Calu3 (cell line): ENCODE measurements at regions not wholly inside any gene's neighbourhood (a gene's known extent, or its start where the extent isn't known, plus 50 kb on each side); places are given as distances from the start of the nearest gene placed in this dataset.

Experiments
- BruUV-seq: library from RNA; stranded (reverse); fragments of 400-500 nt; replicated peaks from 2 replicates; lab custom pipeline; 2021; lab: Mats Ljungman, UMichigan
- CTCF ChIA-PET: fragments of 300-600 bp; sonication (Branson Sonifier 250); formaldehyde crosslinking; loops from one replicate; lab custom pipeline; 2022; ENCODE audit warnings: antibody characterized with exemption; lab: Charles Lee
- DNase-seq: peaks from one replicate; pipeline ENCODE4 v3.0.0; 2022
- H3K27ac Mint-ChIP-seq: one replicate; pipeline ENCODE4 v1.8.0; 2022; ENCODE audit warnings: mixed read lengths; ENCODE audit not compliant: unreplicated experiment
- H3K27me3 Mint-ChIP-seq: one replicate; pipeline ENCODE4 v1.8.0; 2022; ENCODE audit warnings: mixed read lengths; ENCODE audit not compliant: unreplicated experiment
- H3K36me3 Mint-ChIP-seq: one replicate; pipeline ENCODE4 v1.8.0; 2022; ENCODE audit warnings: mild to moderate bottlenecking, moderate library complexity, mixed read lengths; ENCODE audit not compliant: insufficient read depth, unreplicated experiment
- H3K4me1 Mint-ChIP-seq: one replicate; pipeline ENCODE4 v1.8.0; 2022; ENCODE audit warnings: mild to moderate bottlenecking, low read depth, mixed read lengths; ENCODE audit not compliant: unreplicated experiment
- H3K4me3 Mint-ChIP-seq: one replicate; pipeline ENCODE4 v1.8.0; 2022; ENCODE audit warnings: mild to moderate bottlenecking, low read depth, moderate library complexity, mixed read lengths; ENCODE audit not compliant: unreplicated experiment
- H3K9me3 Mint-ChIP-seq: one replicate; pipeline ENCODE4 v1.8.0; 2022; ENCODE audit warnings: low read depth, mixed read lengths; ENCODE audit not compliant: unreplicated experiment
- intact Hi-C: fragments of 100-400 bp; cut with micrococcal nuclease; formaldehyde crosslinking; loops from one replicate; pipeline ENCODE4 v1.10.0; 2022; ENCODE audit not compliant: unreplicated experiment
- TF ChIP-seq, protein P1 (sequence below): fragments of 200-600 bp; IDR thresholded peaks from one replicate; pipeline ENCODE4 v1.8.0; 2022; ENCODE audit warnings: antibody characterized with exemption; ENCODE audit not compliant: unreplicated experiment

GRCh38 chr20:57768519-57768918 lies 58.7 kb upstream of the PMEPA1 start:
- peaks cover 2% of the 10 kb centered on the region for H3K9me3 Mint-ChIP-seq
- CTCF ChIA-PET, result no interaction called here
- intact Hi-C loops, result no loop called here
- peaks cover 41% of the 10 kb centered on the region for H3K4me1 Mint-ChIP-seq
- no peak overlapping the region for H3K4me3 Mint-ChIP-seq
- BruUV-seq, result no TSS peak
- no peaks in the 10 kb centered on the region for H3K27me3 Mint-ChIP-seq
- no peak for DNase-seq
- no peak overlapping the region for H3K27ac Mint-ChIP-seq
- TF ChIP-seq, protein P1, sequence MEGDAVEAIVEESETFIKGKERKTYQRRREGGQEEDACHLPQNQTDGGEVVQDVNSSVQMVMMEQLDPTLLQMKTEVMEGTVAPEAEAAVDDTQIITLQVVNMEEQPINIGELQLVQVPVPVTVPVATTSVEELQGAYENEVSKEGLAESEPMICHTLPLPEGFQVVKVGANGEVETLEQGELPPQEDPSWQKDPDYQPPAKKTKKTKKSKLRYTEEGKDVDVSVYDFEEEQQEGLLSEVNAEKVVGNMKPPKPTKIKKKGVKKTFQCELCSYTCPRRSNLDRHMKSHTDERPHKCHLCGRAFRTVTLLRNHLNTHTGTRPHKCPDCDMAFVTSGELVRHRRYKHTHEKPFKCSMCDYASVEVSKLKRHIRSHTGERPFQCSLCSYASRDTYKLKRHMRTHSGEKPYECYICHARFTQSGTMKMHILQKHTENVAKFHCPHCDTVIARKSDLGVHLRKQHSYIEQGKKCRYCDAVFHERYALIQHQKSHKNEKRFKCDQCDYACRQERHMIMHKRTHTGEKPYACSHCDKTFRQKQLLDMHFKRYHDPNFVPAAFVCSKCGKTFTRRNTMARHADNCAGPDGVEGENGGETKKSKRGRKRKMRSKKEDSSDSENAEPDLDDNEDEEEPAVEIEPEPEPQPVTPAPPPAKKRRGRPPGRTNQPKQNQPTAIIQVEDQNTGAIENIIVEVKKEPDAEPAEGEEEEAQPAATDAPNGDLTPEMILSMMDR, result no peak
- H3K36me3 Mint-ChIP-seq, result no peaks in the 10 kb centered on the region

GRCh38 chr20:57767441-57767840 lies 57.6 kb upstream of the PMEPA1 start:
- Mint-ChIP-seq H3K36me3 (no peaks in the 10 kb centered on the region), H3K9me3 (peaks cover 2% of the 10 kb centered on the region), H3K27ac (no peak overlapping the region), H3K4me1 (peaks cover 31% of the 10 kb centered on the region), H3K4me3 (no peak overlapping the region), H3K27me3 (no peaks in the 10 kb centered on the region)
- CTCF ChIA-PET, result no interaction called here
- DNase-seq, result no peak
- no TSS peak for BruUV-seq
- intact Hi-C loops, result no loop called here
- TF ChIP-seq, protein P1, result no peak

DNA sequence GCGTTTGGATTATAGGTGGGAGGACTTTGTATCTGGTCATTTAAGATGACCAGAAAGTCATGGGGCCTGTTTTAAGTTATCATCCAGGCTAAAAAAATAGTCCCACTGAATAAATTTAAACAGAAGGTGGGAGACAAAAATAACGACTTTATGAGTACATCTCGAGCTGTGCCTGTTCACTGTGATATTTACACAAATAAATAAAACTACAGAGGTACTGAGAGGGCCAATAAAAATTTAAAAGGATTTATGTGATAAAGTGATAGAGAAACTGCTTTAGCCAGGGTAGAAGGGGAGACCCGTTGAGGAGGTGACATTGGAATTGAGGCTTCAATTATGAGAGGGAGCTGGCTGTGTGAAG lies 53.4 kb upstream of the PMEPA1 start:
- peaks cover 14% of the 10 kb centered on the region for H3K4me1 Mint-ChIP-seq
- H3K9me3 Mint-ChIP-seq, result peaks cover 2% of the 10 kb centered on the region
- no peak for DNase-seq
- CTCF ChIA-PET, result interaction anchor here (0.7 kb wide), 1 partner anchor 9 kb away, joined by 3 read pairs; no protein-coding TSS in a partner anchor
- no TSS peak for BruUV-seq
- intact Hi-C loops, result no loop called here
- H3K36me3 Mint-ChIP-seq, result no peaks in the 10 kb centered on the region
- no peak overlapping the region for H3K4me3 Mint-ChIP-seq
- TF ChIP-seq, protein P1, result no peak
- H3K27ac Mint-ChIP-seq, result no peak overlapping the region
- no peaks in the 10 kb centered on the region for H3K27me3 Mint-ChIP-seq

- CTCF ChIA-PET, result interaction anchor here (0.7 kb wide), 1 partner anchor 9 kb away, joined by 3 read pairs; no protein-coding TSS in a partner anchor
- H3K27me3 Mint-ChIP-seq, result no peaks in the 10 kb centered on the region
- BruUV-seq, result no TSS peak
- intact Hi-C loops, result no loop called here
- no peak for DNase-seq
- peaks cover 14% of the 10 kb centered on the region for H3K4me1 Mint-ChIP-seq
- peaks cover 2% of the 10 kb centered on the region for H3K9me3 Mint-ChIP-seq
- H3K27ac Mint-ChIP-seq, result no peak overlapping the region
- TF ChIP-seq, protein P1, result no peak
- H3K36me3 Mint-ChIP-seq, result no peaks in the 10 kb centered on the region
- H3K4me3 Mint-ChIP-seq, result no peak overlapping the region
These were observed 52.9 kb upstream of the PMEPA1 start for GRCh38 chr20:57762531-57763234.
